ENCODE measurements at regions not wholly inside any gene's neighbourhood (a gene's known extent, or its start where the extent isn't known, plus 50 kb on each side); places are given as distances from the start of the nearest gene placed in this dataset.

- TF ChIP-seq REST (IDR thresholded peaks at IDR 0.05; ENCODE audit: low read depth), result no peak
- TF ChIP-seq ZBTB33 (IDR thresholded peaks at IDR 0.05; ENCODE audit: extremely low read depth, insufficient replicate concordance, low read length), result no peak
- TF ChIP-seq JUND (IDR thresholded peaks at IDR 0.05), result no peak
- TF ChIP-seq ZNF274 (IDR thresholded peaks at IDR 0.05; ENCODE audit: low read depth, low read length), result no peak
- TF ChIP-seq SP1 (IDR thresholded peaks at IDR 0.05; ENCODE audit: low read depth), result no peak
- no peak for TF ChIP-seq SIN3A (IDR thresholded peaks at IDR 0.05; ENCODE audit: low read depth)
- TF ChIP-seq FOSL1 (IDR thresholded peaks at IDR 0.05; ENCODE audit: low read depth), result no peak
- no peak for TF ChIP-seq POLR2AphosphoS5 (IDR thresholded peaks at IDR 0.05; ENCODE audit: low read depth, low read length)
These were observed 252.4 kb downstream of the LPIN1 start (continued) for GRCh38 chr2:11998626-11999378.

- Histone ChIP-seq H3K27ac (ENCODE audit: low read depth, low read length) (no peak overlapping the region), H3K4me3 (replicated peaks in 1 of 2; ENCODE audit: low read depth in 1 of 2, low read length in 2 of 2) (no peak overlapping the region), H2AFZ (ENCODE audit: low read depth, low read length, poor library complexity, severe bottlenecking) (no peak overlapping the region), H3K9me2 (ENCODE audit: insufficient read depth) (no peaks in the 10 kb centered on the region), H4K20me1 (ENCODE audit: insufficient read depth) (no peaks in the 10 kb centered on the region), H3K4me1 (ENCODE audit: control insufficient read depth in 1 of 2, insufficient read depth in 2 of 2, low read length in 2 of 2) (no peaks in the 10 kb centered on the region), H3K4me2 (ENCODE audit: low read length) (no peak overlapping the region), H3K36me3 (ENCODE audit: control insufficient read depth in 1 of 2, insufficient read depth in 2 of 2, low read length in 2 of 2) (no peaks in the 10 kb centered on the region), H3K27me3 (ENCODE audit: insufficient read depth, low read length) (no peaks in the 10 kb centered on the region), H3K79me2 (ENCODE audit: insufficient read depth, low read length) (no peaks in the 10 kb centered on the region), H3K9me3 (ENCODE audit: control insufficient read depth in 1 of 2, insufficient read depth in 1 of 2, low read depth in 1 of 2, low read length in 2 of 2) (no peaks in the 10 kb centered on the region), H3K9ac (ENCODE audit: low read length) (no peak overlapping the region)
- ChIA-PET POLR2A (no interaction called here), RAD21 (ENCODE audit: low non-redundant PET in 1 of 2, low total read pairs in 2 of 2, uncharacterized antibody in 2 of 2, unreplicated experiment in 2 of 2) (no interaction called here), CTCF (no interaction called here)
- intact Hi-C loops (cut with micrococcal nuclease), result no loop called here
- BruUV-seq (replicated peaks), result no TSS peak
- ATAC-seq (no peak), DNase-seq (ENCODE audit: low read depth, low spot score) (no peak)
- TF ChIP-seq RAD21 (IDR thresholded peaks at IDR 0.05; ENCODE audit: low read depth) (no peak), JUND (IDR thresholded peaks at IDR 0.05) (no peak), POLR2A (IDR thresholded peaks at IDR 0.05; ENCODE audit: borderline replicate concordance, extremely low read depth, insufficient read depth, insufficient read length) (no peak), ZNF274 (IDR thresholded peaks at IDR 0.05; ENCODE audit: low read depth, low read length) (no peak), SRF (IDR thresholded peaks at IDR 0.05; ENCODE audit: low read depth) (no peak)
These were observed 255.2 kb downstream of the LPIN1 start for GRCh38 chr2:12001621-12002020.
